Activated CD4-positive, alpha-beta T cell treated with anti-CD3 and anti-CD28 coated beads for 4 hours (primary cell): ENCODE measurements at regions not wholly inside any gene's neighbourhood (a gene's known extent, or its start where the extent isn't known, plus 50 kb on each side); places are given as distances from the start of the nearest gene placed in this dataset.

ENCODE experiments used
- DNase-seq, 2 donors: peaks; one replicate each; pipeline ENCODE4 v3.0.0-alpha.2; 2020

GRCh38 chr18:67282796-67283195 lies 233.7 kb downstream of the DSEL start:
- no peak for DNase-seq

GRCh38 chr18:67281746-67282145 lies 234.8 kb downstream of the DSEL start:
- no peak for DNase-seq

GRCh38 chr18:67280486-67281242 lies 235.9 kb downstream of the DSEL start:
- no peak for DNase-seq

GRCh38 chr18:67279988-67280387 lies 236.5 kb downstream of the DSEL start:
- no peak for DNase-seq

- DNase-seq = no peak
These were observed 237.5 kb downstream of the DSEL start for GRCh38 chr18:67278984-67279383.

- no peak for DNase-seq
These were observed 239.9 kb downstream of the DSEL start for GRCh38 chr18:67276638-67277037.

- DNase-seq = no peak
These were observed 243.2 kb downstream of the DSEL start for GRCh38 chr18:67273288-67273687.

GRCh38 chr18:67269206-67269605 lies 247.3 kb downstream of the DSEL start:
- DNase-seq = no peak

GRCh38 chr18:67268530-67268929 lies 248.0 kb downstream of the DSEL start:
- no peak for DNase-seq

- DNase-seq = no peak
These were observed 250.0 kb downstream of the DSEL start for GRCh38 chr18:67266246-67267237.

GRCh38 chr18:67265464-67266245 lies 250.9 kb downstream of the DSEL start:
- DNase-seq = no peak

- no peak for DNase-seq
These were observed 254.5 kb downstream of the DSEL start for GRCh38 chr18:67261931-67262552.

- no peak for DNase-seq
These were observed 255.7 kb downstream of the DSEL start for GRCh38 chr18:67260841-67261240.

GRCh38 chr18:67250776-67251424 lies 265.6 kb downstream of the DSEL start:
- no peak for DNase-seq

- DNase-seq = no peak
These were observed 272.5 kb downstream of the DSEL start for GRCh38 chr18:67243799-67244587.

GRCh38 chr18:67242001-67242400 lies 274.5 kb downstream of the DSEL start:
- no peak for DNase-seq

GRCh38 chr18:67241299-67241698 lies 275.2 kb downstream of the DSEL start:
- no peak for DNase-seq

- no peak for DNase-seq
These were observed 276.7 kb downstream of the DSEL start for GRCh38 chr18:67239826-67240225.

- no peak for DNase-seq
These were observed 283.5 kb downstream of the DSEL start for GRCh38 chr18:67232991-67233390.

GRCh38 chr18:67232406-67232805 lies 284.1 kb downstream of the DSEL start:
- DNase-seq = no peak

- no peak for DNase-seq
These were observed 293.6 kb downstream of the DSEL start for GRCh38 chr18:67222887-67223286.
